GM23338 (cell line): ENCODE measurements at regions not wholly inside any gene's neighbourhood (a gene's known extent, or its start where the extent isn't known, plus 50 kb on each side); places are given as distances from the start of the nearest gene placed in this dataset.

ENCODE experiments used
- ATAC-seq: fragments of 200-7000 bp; cut with Tn5 transposase; 3 replicates; pipeline ENCODE4 v1.9.1; 2020
- DNase-seq: peaks from one replicate; pipeline ENCODE4 v3.0.0-alpha.2; 2015; ENCODE audit warnings: low spot score
- H2AFZ ChIP-seq: fragments of 200-600 bp; sonication (generic); 2 replicates; pipeline ENCODE4 v1.8.0; 2016; ENCODE audit warnings: antibody characterized with exemption, mild to moderate bottlenecking, moderate library complexity
- H3F3A ChIP-seq: fragments of 200-600 bp; sonication (generic); replicated peaks from 2 replicates; pipeline ENCODE4 v1.8.0; 2017; ENCODE audit warnings: antibody characterized with exemption, mixed run types, low read depth
- H3K27ac ChIP-seq: fragments of 200-600 bp; sonication (generic); 2 replicates; pipeline ENCODE4 v1.6.1; 2016; ENCODE audit warnings: low read depth
- H3K27me3 ChIP-seq: fragments of 200-600 bp; sonication (generic); 2 replicates; pipeline ENCODE4 v1.8.0; 2016; ENCODE audit warnings: mild to moderate bottlenecking, mixed run types, moderate library complexity; ENCODE audit not compliant: insufficient read depth
- H3K36me3 ChIP-seq: fragments of 200-600 bp; sonication (generic); 2 replicates; pipeline ENCODE4 v1.8.0; 2016; ENCODE audit warnings: mild to moderate bottlenecking; ENCODE audit not compliant: insufficient read depth
- H3K4me1 ChIP-seq: fragments of 200-600 bp; sonication (generic); 2 replicates; pipeline ENCODE4 v1.8.0; 2016; ENCODE audit warnings: mild to moderate bottlenecking, moderate library complexity; ENCODE audit not compliant: insufficient read depth
- H3K4me2 ChIP-seq: fragments of 200-600 bp; sonication (generic); 2 replicates; pipeline ENCODE4 v1.7.1; 2017; ENCODE audit warnings: mixed run types
- H3K4me3 ChIP-seq: fragments of 200-600 bp; sonication (generic); 2 replicates; pipeline ENCODE4 v1.6.1; 2016; ENCODE audit warnings: mixed run types
- H3K79me2 ChIP-seq: fragments of 200-600 bp; sonication (generic); replicated peaks from 2 replicates; pipeline ENCODE4 v1.8.0; 2017; ENCODE audit warnings: mild to moderate bottlenecking; ENCODE audit not compliant: insufficient read depth
- H3K9me2 ChIP-seq: fragments of 200-600 bp; sonication (generic); 2 replicates; pipeline ENCODE4 v1.8.0; 2017; ENCODE audit not compliant: insufficient read depth
- H4K20me1 ChIP-seq: fragments of 200-600 bp; sonication (generic); replicated peaks from 2 replicates; pipeline ENCODE4 v1.8.0; 2017; ENCODE audit warnings: mild to moderate bottlenecking; ENCODE audit not compliant: insufficient read depth
- H3K27ac Mint-ChIP-seq: 2 replicates; pipeline ENCODE4 v1.8.0; 2020; ENCODE audit warnings: inconsistent platforms, mild to moderate bottlenecking, moderate library complexity, mixed read lengths
- H3K27me3 Mint-ChIP-seq: 3 replicates; pipeline ENCODE4 v1.8.0; 2022; ENCODE audit warnings: low read depth, mild to moderate bottlenecking, moderate library complexity, mixed read lengths, inconsistent platforms; ENCODE audit not compliant: insufficient read depth, poor library complexity
- H3K36me3 Mint-ChIP-seq: 3 replicates; pipeline ENCODE4 v1.8.0; 2021; ENCODE audit warnings: low read depth, mild to moderate bottlenecking, inconsistent platforms, moderate library complexity, mixed read lengths
- H3K4me1 Mint-ChIP-seq: 3 replicates; pipeline ENCODE4 v1.8.0; 2020; ENCODE audit warnings: mild to moderate bottlenecking, inconsistent platforms, mixed read lengths
- H3K4me3 Mint-ChIP-seq: 3 replicates; pipeline ENCODE4 v1.8.0; 2021; ENCODE audit warnings: moderate library complexity, mild to moderate bottlenecking, inconsistent platforms, mixed read lengths
- H3K9me3 Mint-ChIP-seq: 3 replicates; pipeline ENCODE4 v1.8.0; 2020; ENCODE audit warnings: moderate library complexity, mild to moderate bottlenecking, inconsistent platforms, mixed read lengths
- CREB1 ChIP-seq: fragments of 250-450 bp; sonication (Bioruptor Pico); IDR thresholded peaks from 2 replicates; pipeline ENCODE4 v1.5.0; 2020; ENCODE audit warnings: low read depth, mild to moderate bottlenecking, moderate library complexity
- CTCF ChIP-seq, 2 experiments: fragments of 200-600 bp in 1 of 2; sonication (generic) in 1 of 2; conservative IDR thresholded peaks; 2 replicates each; pipeline versions ENCODE4 v1.5.1 to v1.6.1; 2016 to 2017; ENCODE audit warnings: antibody characterized with exemption in 2 of 2, low read depth in 2 of 2, mild to moderate bottlenecking in 2 of 2, moderate library complexity in 1 of 2
- EZH2 ChIP-seq: fragments of 200-600 bp; sonication (generic); IDR thresholded peaks from one replicate; pipeline ENCODE4 v1.8.0; 2017; ENCODE audit warnings: antibody characterized with exemption, mild to moderate bottlenecking, low read depth; ENCODE audit not compliant: unreplicated experiment
- EZH2phosphoT487 ChIP-seq: fragments of 200-600 bp; sonication (generic); IDR thresholded peaks from one replicate; pipeline ENCODE4 v1.8.1; 2018; ENCODE audit warnings: antibody characterized with exemption; ENCODE audit not compliant: unreplicated experiment
- JUNB ChIP-seq: IDR thresholded peaks from one replicate; pipeline ENCODE4 v1.6.1; 2016; ENCODE audit warnings: antibody characterized with exemption; ENCODE audit not compliant: unreplicated experiment
- NANOG ChIP-seq: IDR thresholded peaks from 2 replicates; pipeline ENCODE4 v1.6.1; 2016; ENCODE audit warnings: antibody characterized with exemption, borderline replicate concordance
- POLR2AphosphoS5 ChIP-seq: IDR thresholded peaks from 2 replicates; pipeline ENCODE4 v1.6.1; 2016; ENCODE audit warnings: antibody characterized with exemption, low read depth
- REST ChIP-seq: IDR thresholded peaks from one replicate; pipeline ENCODE4 v1.6.1; 2018; ENCODE audit warnings: antibody characterized with exemption; ENCODE audit not compliant: unreplicated experiment
- ZNF114 ChIP-seq: fragments of 250-450 bp; sonication (Bioruptor Pico); IDR thresholded peaks from 2 replicates; pipeline ENCODE4 v1.5.0; 2020; ENCODE audit warnings: mild to moderate bottlenecking, moderate library complexity
- ZNF462 ChIP-seq: fragments of 250-450 bp; sonication (Bioruptor Pico); IDR thresholded peaks from 2 replicates; pipeline ENCODE4 v1.5.0; 2020; ENCODE audit warnings: mild to moderate bottlenecking, moderate library complexity

- peaks cover 10% of the 10 kb centered on the region; the same call in 2 of the 3 replicates for H3K4me1 Mint-ChIP-seq
- peaks cover 11% of the 10 kb centered on the region for H3K9me2 ChIP-seq
- 0 out of 3 replicates have a peak, but pooled peaks cover 4% of the 10 kb centered on the region for H3K9me3 Mint-ChIP-seq
- H3K27me3 ChIP-seq, result no peaks in the 10 kb centered on the region
- no peak for DNase-seq
- 0 out of 2 replicates have a peak, but pooled peaks cover 5% of the 10 kb centered on the region for H3K4me1 ChIP-seq
- no peaks in the 10 kb centered on the region for H3F3A ChIP-seq
- H3K4me2 ChIP-seq, result no peak overlapping the region
- H3K4me3 ChIP-seq, result no peak overlapping the region
- H3K27ac Mint-ChIP-seq, result no peak overlapping the region
- ATAC-seq, result no peak
- no peaks in the 10 kb centered on the region for H3K36me3 ChIP-seq
- H4K20me1 ChIP-seq, result no peaks in the 10 kb centered on the region
- no peaks in the 10 kb centered on the region for H3K36me3 Mint-ChIP-seq
- TF ChIP-seq POLR2AphosphoS5 (no peak), REST (no peak), CTCF (conservative IDR thresholded peaks at IDR 0.05; ENCODE audit: low read depth in 2 of 2) (no peak), ZNF114 (no peak)
- H3K4me3 Mint-ChIP-seq, result no peak overlapping the region
- no peak overlapping the region for H2AFZ ChIP-seq
- no peak overlapping the region for H3K27ac ChIP-seq
- no peaks in the 10 kb centered on the region for H3K79me2 ChIP-seq
- peaks cover 2% of the 10 kb centered on the region for H3K27me3 Mint-ChIP-seq
Observed at GRCh38 chr5:40221796-40222195, 457.9 kb upstream of the PTGER4 start.

GRCh38 chr5:40221255-40221654 is 458.5 kb upstream of the PTGER4 start:
- ATAC-seq, result no peak
- no peak for DNase-seq
- no peaks in the 10 kb centered on the region for H3K36me3 ChIP-seq
- H3F3A ChIP-seq, result no peaks in the 10 kb centered on the region
- H3K4me3 ChIP-seq, result no peak overlapping the region
- no peak overlapping the region for H3K27ac Mint-ChIP-seq
- 0 out of 3 replicates have a peak, but pooled peaks cover 4% of the 10 kb centered on the region for H3K9me3 Mint-ChIP-seq
- H3K4me2 ChIP-seq, result no peak overlapping the region
- H3K27me3 ChIP-seq, result no peaks in the 10 kb centered on the region
- H4K20me1 ChIP-seq, result no peaks in the 10 kb centered on the region
- H3K79me2 ChIP-seq, result no peaks in the 10 kb centered on the region
- no peak overlapping the region for H3K27ac ChIP-seq
- H3K4me1 Mint-ChIP-seq, result peaks cover 10% of the 10 kb centered on the region; the same call in 2 of the 3 replicates
- H3K27me3 Mint-ChIP-seq, result peaks cover 2% of the 10 kb centered on the region
- no peak overlapping the region for H3K4me3 Mint-ChIP-seq
- 0 out of 2 replicates have a peak, but pooled peaks cover 5% of the 10 kb centered on the region for H3K4me1 ChIP-seq
- no peaks in the 10 kb centered on the region for H3K36me3 Mint-ChIP-seq
- H3K9me2 ChIP-seq, result peaks cover 11% of the 10 kb centered on the region
- no peak overlapping the region for H2AFZ ChIP-seq
- TF ChIP-seq EZH2 (no peak), ZNF462 (CRISPR knock-in tag) (no peak), CREB1 (CRISPR knock-in tag) (no peak), JUNB (no peak), EZH2phosphoT487 (no peak), NANOG (no peak)
